ENCODE measurements at regions not wholly inside any gene's neighbourhood (a gene's known extent, or its start where the extent isn't known, plus 50 kb on each side); places are given as distances from the start of the nearest gene placed in this dataset.

DNA sequence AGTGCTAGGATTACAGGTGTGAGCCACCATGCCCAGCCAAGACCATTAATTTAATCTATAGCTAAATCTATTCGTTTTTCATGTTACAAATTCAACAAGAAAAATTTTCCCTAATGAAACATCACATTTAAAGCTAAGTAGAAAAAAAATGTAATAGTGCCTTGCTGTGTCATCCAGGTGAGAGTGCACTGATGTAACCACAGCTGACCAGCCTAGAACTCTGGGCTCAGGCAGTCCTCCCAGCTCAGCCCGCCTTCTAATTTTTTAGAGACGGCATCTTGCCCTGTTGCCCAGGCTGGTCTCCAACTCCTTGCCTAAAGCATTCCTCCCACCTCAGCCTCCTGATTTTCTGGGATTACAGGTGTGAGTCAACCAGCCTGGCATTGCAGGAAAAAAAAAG, 109.0 kb downstream of the PPIAL4G start:
- TF ChIP-seq RBM14 (IDR thresholded peaks at IDR 0.05; ENCODE audit: borderline replicate concordance, insufficient read depth, low read depth, low read length) (no peak), FOS (IDR thresholded peaks at IDR 0.05; ENCODE audit: extremely low read depth, insufficient read length) (no peak), KAT8 (IDR thresholded peaks at IDR 0.05; ENCODE audit: low read depth) (no peak), HMG20A (CRISPR knock-in tag; conservative IDR thresholded peaks at IDR 0.05) (no peak), RAD21 (CRISPR knock-in tag; conservative IDR thresholded peaks at IDR 0.05 in 1 of 2, IDR thresholded peaks at IDR 0.05 in 1 of 2) (no peak), JUND (IDR thresholded peaks at IDR 0.05; ENCODE audit: borderline replicate concordance, low read depth, low read length) (no peak), JUND (tag; IDR thresholded peaks at IDR 0.05; ENCODE audit: borderline replicate concordance, low read depth, low read length) (no peak), POLR2A (conservative IDR thresholded peaks at IDR 0.05) (no peak), DNMT1 (IDR thresholded peaks at IDR 0.05) (no peak), FOXA1 (IDR thresholded peaks at IDR 0.05; ENCODE audit: borderline replicate concordance) (no peak), TAF1 (IDR thresholded peaks at IDR 0.05; ENCODE audit: control insufficient read depth, extremely low read depth, insufficient read depth, low read length, severe bottlenecking) (no peak), ATF1 (CRISPR knock-in tag; IDR thresholded peaks at IDR 0.05) (no peak), ATF1 (tag; IDR thresholded peaks at IDR 0.05) (no peak)
- TF ChIP-seq, protein P1, sequence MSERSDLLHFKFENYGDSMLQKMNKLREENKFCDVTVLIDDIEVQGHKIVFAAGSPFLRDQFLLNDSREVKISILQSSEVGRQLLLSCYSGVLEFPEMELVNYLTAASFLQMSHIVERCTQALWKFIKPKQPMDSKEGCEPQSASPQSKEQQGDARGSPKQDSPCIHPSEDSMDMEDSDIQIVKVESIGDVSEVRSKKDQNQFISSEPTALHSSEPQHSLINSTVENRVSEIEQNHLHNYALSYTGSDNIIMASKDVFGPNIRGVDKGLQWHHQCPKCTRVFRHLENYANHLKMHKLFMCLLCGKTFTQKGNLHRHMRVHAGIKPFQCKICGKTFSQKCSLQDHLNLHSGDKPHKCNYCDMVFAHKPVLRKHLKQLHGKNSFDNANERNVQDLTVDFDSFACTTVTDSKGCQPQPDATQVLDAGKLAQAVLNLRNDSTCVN (CRISPR knock-in tag; IDR thresholded peaks at IDR 0.05), result no peak
- TF ChIP-seq, protein P2, sequence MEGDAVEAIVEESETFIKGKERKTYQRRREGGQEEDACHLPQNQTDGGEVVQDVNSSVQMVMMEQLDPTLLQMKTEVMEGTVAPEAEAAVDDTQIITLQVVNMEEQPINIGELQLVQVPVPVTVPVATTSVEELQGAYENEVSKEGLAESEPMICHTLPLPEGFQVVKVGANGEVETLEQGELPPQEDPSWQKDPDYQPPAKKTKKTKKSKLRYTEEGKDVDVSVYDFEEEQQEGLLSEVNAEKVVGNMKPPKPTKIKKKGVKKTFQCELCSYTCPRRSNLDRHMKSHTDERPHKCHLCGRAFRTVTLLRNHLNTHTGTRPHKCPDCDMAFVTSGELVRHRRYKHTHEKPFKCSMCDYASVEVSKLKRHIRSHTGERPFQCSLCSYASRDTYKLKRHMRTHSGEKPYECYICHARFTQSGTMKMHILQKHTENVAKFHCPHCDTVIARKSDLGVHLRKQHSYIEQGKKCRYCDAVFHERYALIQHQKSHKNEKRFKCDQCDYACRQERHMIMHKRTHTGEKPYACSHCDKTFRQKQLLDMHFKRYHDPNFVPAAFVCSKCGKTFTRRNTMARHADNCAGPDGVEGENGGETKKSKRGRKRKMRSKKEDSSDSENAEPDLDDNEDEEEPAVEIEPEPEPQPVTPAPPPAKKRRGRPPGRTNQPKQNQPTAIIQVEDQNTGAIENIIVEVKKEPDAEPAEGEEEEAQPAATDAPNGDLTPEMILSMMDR (IDR thresholded peaks at IDR 0.05 in 2 of 3, conservative IDR thresholded peaks at IDR 0.05 in 1 of 3; ENCODE audit: insufficient read depth in 2 of 3, low read depth in 1 of 3, low read length in 3 of 3), result no peak

Measured in K562 (cell line).